ENCODE measurements at regions not wholly inside any gene's neighbourhood (a gene's known extent, or its start where the extent isn't known, plus 50 kb on each side); places are given as distances from the start of the nearest gene placed in this dataset.

GRCh38 chr10:57955076-57955475 is 312.6 kb downstream of the IPMK start:
- no peaks in the 10 kb centered on the region for H3K4me1 ChIP-seq
- H3K36me3 ChIP-seq = no peaks in the 10 kb centered on the region
- H3K27me3 ChIP-seq = no peaks in the 10 kb centered on the region
- H3K9me3 ChIP-seq = no peaks in the 10 kb centered on the region
- 69 to 82% methylated on average over 2 of the region's 2 CpGs for WGBS, 2 donors
- H3K4me3 ChIP-seq = no peak overlapping the region
- no peak overlapping the region for H3K27ac ChIP-seq
- no peak for DNase-seq
- intact Hi-C loops (cut with DNase I) = no loop called here
- TF ChIP-seq POLR2AphosphoS5 (IDR thresholded peaks at IDR 0.05) (no peak), POLR2A (IDR thresholded peaks at IDR 0.05) (no peak)

GRCh38 chr10:57952741-57953140 is 315.0 kb downstream of the IPMK start:
- TF ChIP-seq EP300 (IDR thresholded peaks at IDR 0.05) = no peak
- no peak for TF ChIP-seq POLR2A (IDR thresholded peaks at IDR 0.05)
- TF ChIP-seq CTCF (IDR thresholded peaks at IDR 0.05) = no peak
- TF ChIP-seq POLR2AphosphoS5 (IDR thresholded peaks at IDR 0.05) = no peak
- H3K27ac ChIP-seq = no peak overlapping the region
- WGBS, 2 donors = 59 to 66% methylated on average over 2 of the region's 2 CpGs
- no peaks in the 10 kb centered on the region for H3K27me3 ChIP-seq
- intact Hi-C loops (cut with DNase I) = no loop called here
- H3K36me3 ChIP-seq = no peaks in the 10 kb centered on the region
- no peaks in the 10 kb centered on the region for H3K9me3 ChIP-seq
- DNase-seq = no peak
- H3K4me3 ChIP-seq = no peak overlapping the region
- H3K4me1 ChIP-seq = no peaks in the 10 kb centered on the region

GRCh38 chr10:57950442-57950974 is 317.2 kb downstream of the IPMK start:
- Histone ChIP-seq H3K4me1 (no peaks in the 10 kb centered on the region), H3K36me3 (no peaks in the 10 kb centered on the region), H3K27me3 (no peaks in the 10 kb centered on the region), H3K4me3 (no peak overlapping the region), H3K27ac (no peak overlapping the region), H3K9me3 (no peaks in the 10 kb centered on the region)
- intact Hi-C loops (cut with DNase I) = no loop called here
- WGBS, 2 donors = 61% methylated on average over 4 of the region's 4 CpGs
- no peak for TF ChIP-seq POLR2A (IDR thresholded peaks at IDR 0.05)
- TF ChIP-seq CTCF (IDR thresholded peaks at IDR 0.05) = no peak
- TF ChIP-seq EP300 (IDR thresholded peaks at IDR 0.05) = no peak
- no peak for TF ChIP-seq POLR2AphosphoS5 (IDR thresholded peaks at IDR 0.05)
- DNase-seq = no peak

- no peaks in the 10 kb centered on the region for H3K27me3 ChIP-seq
- H3K4me3 ChIP-seq = no peak overlapping the region
- intact Hi-C loops (cut with DNase I) = no loop called here
- WGBS, 2 donors = 96 to 97% methylated on average over 2 of the region's 2 CpGs
- no peaks in the 10 kb centered on the region for H3K36me3 ChIP-seq
- no peak for TF ChIP-seq POLR2A (IDR thresholded peaks at IDR 0.05)
- no peak for TF ChIP-seq POLR2AphosphoS5 (IDR thresholded peaks at IDR 0.05)
- TF ChIP-seq CTCF (IDR thresholded peaks at IDR 0.05) = no peak
- TF ChIP-seq EP300 (IDR thresholded peaks at IDR 0.05) = no peak
- no peaks in the 10 kb centered on the region for H3K9me3 ChIP-seq
- no peak overlapping the region for H3K27ac ChIP-seq
- no peaks in the 10 kb centered on the region for H3K4me1 ChIP-seq
- no peak for DNase-seq
These were observed 318.9 kb downstream of the IPMK start for GRCh38 chr10:57948796-57949195.

- DNase-seq = no peak
- 92 to 93% methylated on average over 1 of the region's 1 CpG for WGBS, 2 donors
- TF ChIP-seq POLR2AphosphoS5 (IDR thresholded peaks at IDR 0.05) (no peak), CTCF (IDR thresholded peaks at IDR 0.05) (no peak), EP300 (IDR thresholded peaks at IDR 0.05) (no peak), POLR2A (IDR thresholded peaks at IDR 0.05) (no peak)
These were observed 320.9 kb downstream of the IPMK start for GRCh38 chr10:57946833-57947232.

More at GRCh38 chr10:57946833-57947232, 320.9 kb downstream of the IPMK start:
- Histone ChIP-seq H3K27me3 (no peaks in the 10 kb centered on the region), H3K4me1 (no peaks in the 10 kb centered on the region), H3K36me3 (no peaks in the 10 kb centered on the region), H3K27ac (no peak overlapping the region), H3K4me3 (no peak overlapping the region), H3K9me3 (no peaks in the 10 kb centered on the region)
- intact Hi-C loops (cut with DNase I) = no loop called here

All from sigmoid colon (tissue), 6 donors.